GM18867 (cell line): ENCODE measurements at regions not wholly inside any gene's neighbourhood (a gene's known extent, or its start where the extent isn't known, plus 50 kb on each side); places are given as distances from the start of the nearest gene placed in this dataset.
"Not testable (repeated sequence)": the region's sequence is repeated elsewhere in the genome, so short reads cannot be mapped to it uniquely, and the experiment has no call there.

Source experiments
- ATAC-seq: cut with Tn5 transposase; IDR thresholded peaks from one replicate; pipeline ENCODE4 v1.9.1; 2021; ENCODE audit warnings: mild to moderate bottlenecking, moderate library complexity; ENCODE audit not compliant: unreplicated experiment

DNA sequence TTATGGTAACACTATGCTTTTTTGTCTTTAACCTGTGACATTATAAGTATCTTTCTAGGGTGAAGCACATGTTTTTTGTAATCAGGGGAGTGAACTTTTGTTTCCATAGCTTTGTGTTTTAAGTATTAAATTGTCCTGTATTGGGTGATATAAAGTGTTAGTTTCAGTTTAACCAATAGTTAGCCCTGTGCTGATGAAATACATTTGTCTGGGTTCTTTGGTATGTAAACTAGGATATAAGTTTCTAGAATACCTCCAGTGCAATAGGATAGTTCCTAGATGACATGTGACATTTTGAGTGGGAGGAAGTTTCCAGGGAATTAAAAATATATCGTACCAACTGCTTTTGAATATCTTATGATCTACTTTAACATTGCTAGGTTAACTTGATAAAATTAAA, 611.0 kb upstream of the MARCKS start:
- no peak for ATAC-seq

GRCh38 chr6:113248532-113248931, 608.6 kb upstream of the MARCKS start:
- no peak for ATAC-seq

DNA sequence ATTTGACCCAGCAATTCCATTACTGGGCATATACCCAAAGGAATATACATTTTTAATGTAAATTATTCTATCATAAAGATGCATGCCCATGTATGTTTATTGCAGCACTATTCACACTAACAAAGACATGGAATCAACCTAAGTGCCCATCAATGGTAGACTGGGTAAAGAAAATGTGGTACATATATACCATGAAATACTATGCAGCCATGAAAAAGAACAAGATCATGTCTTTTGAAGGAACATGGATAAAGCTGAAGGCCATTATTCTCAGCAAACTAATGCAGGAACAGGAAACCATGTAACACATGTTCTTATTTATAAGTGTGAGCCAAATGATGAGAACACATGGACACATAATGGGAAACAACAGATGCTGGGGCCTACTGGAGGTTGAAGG, 603.0 kb upstream of the MARCKS start:
- ATAC-seq, result not testable (repeated sequence)

DNA sequence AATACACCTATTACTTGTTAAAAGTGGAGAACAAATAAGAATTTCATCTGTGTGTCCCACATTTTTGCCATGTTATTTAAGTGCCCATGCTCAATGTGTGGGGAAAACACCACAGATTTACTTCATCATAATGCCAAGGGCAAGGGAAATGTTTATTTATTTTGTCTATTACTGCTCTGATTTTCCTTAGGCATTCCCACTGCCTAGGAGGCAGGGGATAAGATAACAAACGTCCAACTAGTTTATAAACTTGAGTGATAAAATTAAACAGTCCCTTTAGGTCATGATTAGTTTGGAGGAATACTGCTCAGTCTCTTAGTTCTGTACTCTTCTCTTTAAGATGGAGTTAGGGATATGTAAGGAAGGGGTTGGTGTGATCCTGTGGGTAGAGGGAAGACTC, 598.4 kb upstream of the MARCKS start:
- no peak for ATAC-seq

GRCh38 chr6:113271437-113271836, 585.7 kb upstream of the MARCKS start:
- ATAC-seq, result no peak

GRCh38 chr6:113276601-113277000, 580.5 kb upstream of the MARCKS start:
- ATAC-seq, result no peak

DNA sequence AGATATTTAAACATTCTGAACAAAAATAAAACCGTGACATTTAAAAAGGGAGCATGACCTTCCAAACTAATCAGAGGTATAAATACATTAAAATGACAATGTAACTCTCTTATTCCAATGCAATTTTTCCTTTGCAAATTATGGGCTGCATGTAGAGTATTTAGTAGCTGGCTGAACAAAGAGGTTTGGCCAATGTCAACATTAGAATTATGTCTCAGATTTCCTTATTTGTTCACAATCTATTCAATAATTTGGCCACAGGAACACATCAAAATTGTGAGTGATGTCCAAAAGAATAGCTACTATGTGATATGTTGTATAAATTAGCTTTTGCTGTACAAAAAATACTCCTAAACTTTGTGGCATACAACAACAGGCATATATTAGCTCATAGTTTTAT, 580.0 kb upstream of the MARCKS start:
- ATAC-seq, result no peak

GRCh38 chr6:113281014-113281413, 576.1 kb upstream of the MARCKS start:
- peak; percentile 62 for ATAC-seq

DNA sequence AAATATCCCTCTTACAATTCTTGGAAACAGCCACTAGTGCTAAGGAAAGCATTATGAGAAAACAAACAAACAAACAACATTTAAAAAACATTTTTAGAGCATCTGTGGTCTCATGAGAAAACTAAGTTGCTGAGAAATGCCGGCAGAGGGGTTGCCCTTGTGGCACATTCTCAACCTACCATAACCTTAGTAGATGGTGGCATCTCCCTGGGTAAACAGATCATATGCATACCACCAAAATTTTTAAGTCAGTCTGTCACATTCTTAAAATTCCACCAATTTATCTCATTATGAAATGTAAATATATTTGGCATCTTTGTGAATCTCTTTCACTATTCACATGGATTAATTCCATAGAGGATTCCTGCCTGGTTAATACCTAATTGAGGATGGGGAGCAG, 575.7 kb upstream of the MARCKS start:
- no peak for ATAC-seq

DNA sequence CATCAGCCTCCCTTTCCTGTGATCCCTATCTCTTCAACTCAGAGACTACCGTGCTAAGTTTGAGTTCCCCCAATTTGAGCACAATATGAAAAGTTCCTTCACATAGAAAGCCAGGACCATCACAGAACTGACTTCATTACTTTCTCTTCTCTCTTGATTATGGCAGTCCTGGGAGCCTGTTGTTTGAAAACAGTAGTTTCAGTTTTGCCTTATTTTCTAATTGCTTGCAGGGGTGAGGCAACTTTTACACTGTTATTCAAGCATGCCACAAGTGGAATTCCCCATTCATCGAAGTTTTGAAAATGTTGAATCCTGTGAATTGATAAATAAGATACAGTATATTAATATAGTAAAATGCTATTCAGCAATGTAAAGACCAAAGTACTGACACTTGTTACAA, 569.7 kb upstream of the MARCKS start:
- ATAC-seq, result peak; percentile 76

- no peak for ATAC-seq
Measured at GRCh38 chr6:113288409-113288808, 568.7 kb upstream of the MARCKS start.

DNA sequence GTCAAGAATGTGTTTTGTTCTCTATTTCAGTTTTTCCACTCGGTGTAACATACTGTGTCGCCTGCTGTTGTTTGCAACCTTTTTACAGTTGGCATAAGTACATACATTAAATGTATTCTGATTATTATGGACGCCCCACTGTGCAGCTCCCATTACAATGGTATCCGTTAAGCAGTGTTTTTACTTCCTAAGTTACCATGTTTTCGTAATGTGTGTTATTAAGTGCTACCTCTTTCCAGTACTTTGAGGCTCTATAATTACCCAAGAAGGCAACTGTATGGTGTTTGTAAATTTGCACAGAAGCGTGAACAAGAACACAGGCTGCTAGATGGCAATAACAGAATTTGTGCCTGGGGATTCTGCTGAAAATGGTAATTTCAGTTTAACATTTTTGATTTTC, 568.0 kb upstream of the MARCKS start:
- no peak for ATAC-seq

GRCh38 chr6:113290684-113291083, 566.5 kb upstream of the MARCKS start:
- ATAC-seq, result no peak

- no peak for ATAC-seq
Measured at GRCh38 chr6:113291751-113292445, 565.2 kb upstream of the MARCKS start.

DNA sequence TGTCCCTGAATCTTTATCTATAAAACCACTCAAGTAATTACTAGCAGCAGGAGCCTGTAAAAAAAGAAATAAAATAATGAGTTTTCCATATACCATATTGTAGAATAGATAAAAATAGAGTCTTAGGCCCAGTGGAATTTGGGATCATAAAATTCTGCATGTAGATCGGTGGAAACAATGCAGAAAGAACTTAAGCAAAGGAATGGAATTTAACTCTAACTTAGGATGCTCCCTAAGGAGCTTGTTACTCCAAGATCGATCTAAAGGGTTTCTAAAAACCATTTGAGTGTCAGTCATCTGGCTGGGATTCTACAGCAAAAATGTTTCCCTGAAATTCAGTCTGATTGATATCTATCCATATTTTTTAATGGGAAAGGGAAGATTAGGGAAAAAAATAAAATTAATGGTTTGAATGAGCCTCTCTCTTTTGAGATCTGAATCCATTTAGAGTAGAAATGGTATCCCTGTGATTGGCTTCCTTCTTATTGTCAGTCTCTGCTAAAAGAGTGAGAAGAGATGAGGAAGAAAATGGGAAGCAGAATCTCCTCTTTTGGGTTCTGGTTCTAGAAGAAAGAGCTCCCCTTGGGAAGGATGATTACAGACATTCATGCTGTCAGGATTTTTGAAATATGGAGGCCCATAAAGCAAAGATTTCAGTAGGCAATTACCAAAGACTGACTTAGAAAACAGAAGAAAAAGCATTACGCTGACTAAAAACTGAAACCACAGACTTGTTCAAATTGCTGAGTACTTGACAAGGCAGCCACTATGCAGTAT, 564.3 kb upstream of the MARCKS start:
- ATAC-seq, result peak; percentile 86

GRCh38 chr6:113293423-113293740, 563.8 kb upstream of the MARCKS start:
- ATAC-seq, result peak; percentile 26

- ATAC-seq, result no peak
Measured at GRCh38 chr6:113299531-113299930, 557.6 kb upstream of the MARCKS start.

DNA sequence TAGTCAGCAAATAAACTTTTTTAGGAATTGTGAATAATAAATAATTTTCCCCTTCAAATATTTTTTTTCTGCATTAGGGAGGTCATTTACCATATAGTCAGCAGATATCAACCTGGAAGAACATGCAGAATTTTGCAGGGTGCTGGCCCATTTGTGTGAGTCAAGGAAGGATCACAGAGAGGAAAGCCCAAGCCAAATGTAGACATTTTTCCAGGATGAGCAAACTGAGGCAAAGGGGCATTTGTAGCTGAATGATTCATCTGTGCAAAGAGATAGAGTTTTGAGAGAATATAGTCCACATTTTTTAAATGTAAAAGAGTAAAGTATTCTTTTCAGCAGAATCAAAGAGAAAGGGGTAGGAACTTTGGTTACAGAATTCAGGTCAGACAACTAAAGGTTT, 555.5 kb upstream of the MARCKS start:
- no peak for ATAC-seq

DNA sequence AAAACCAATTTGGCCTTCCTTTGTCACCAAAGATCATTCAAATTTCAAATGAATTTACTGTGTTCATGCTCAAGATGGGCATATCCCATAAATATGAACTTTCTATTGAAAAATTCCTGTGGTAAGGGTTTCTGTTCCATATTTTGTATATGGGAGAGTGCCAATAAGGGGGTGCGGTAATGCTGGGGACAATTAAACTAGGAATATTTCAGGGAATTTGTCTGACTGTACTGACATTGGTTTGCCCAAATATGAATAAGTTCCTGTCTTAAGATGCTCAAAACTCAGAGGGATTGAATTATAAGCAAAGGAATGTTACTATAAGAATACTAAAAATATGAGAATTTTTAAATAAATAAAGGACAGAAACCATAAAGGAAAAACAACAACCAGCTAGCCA, 553.0 kb upstream of the MARCKS start:
- no peak for ATAC-seq

DNA sequence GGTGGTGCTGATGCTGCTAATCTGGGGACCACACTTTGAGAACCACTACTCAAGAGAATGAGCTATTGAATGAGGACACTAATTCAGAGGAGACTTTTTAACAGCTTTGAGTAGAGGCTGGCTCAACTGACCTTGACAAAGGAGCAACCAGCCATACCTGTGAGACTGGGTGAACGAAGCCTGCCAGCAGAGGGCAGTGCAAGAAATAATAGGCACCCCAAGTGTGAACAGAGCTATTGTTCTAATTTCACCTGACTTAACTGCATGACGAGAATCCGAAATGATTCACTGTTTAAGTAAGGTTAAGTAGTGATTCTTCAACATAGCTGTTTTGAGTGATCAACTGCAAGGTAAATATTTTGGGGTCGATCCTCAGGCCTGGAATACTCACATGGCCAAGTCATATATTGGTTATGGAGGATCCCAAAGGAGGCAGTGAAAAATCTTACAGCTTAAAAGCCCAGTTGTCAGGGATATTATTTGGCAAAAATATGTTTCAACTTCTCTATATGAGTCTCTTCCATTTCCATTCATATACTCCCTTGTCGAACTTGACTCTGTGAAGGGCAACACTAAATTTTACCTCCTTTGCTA, 550.5 kb upstream of the MARCKS start:
- ATAC-seq, result peak; percentile 87

DNA sequence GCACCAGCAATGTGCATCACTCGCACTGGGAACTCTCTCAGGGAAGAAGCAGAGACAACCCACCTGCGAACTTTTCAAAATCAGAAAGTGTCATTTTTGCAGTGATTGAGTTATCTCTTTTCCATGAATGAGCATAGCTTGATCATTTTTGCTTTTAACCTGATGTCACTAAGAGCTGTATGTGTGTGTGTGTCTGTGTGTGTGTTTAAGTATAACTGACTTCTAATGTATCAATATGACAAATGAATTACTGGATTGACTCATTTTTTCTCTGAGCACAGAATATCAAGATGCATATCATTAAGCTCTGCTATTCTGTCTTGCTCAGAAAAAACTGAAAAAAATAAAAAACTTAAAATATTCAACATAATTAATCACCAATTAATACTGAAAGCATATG, 548.9 kb upstream of the MARCKS start:
- ATAC-seq, result no peak

DNA sequence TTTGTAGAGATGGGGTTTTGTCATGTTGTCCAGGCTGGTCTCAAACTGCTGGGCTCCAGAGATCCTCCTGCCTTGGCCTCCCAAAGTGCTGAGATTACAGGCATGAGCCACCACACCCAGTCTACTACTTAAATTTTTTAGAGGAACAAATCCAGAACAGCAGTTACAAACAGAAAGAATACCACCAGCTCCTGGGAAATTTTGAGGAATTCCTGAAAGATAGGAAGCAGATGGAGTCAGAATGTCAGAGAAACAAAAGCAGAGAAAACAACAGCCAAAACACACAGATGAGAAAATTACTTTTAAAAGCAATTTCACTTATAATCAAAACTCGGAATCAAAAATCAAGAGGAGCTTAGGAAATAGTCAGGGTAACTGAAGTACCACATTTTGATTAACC, 543.3 kb upstream of the MARCKS start:
- ATAC-seq, result no peak
